H9 (cell line): ENCODE measurements at regions not wholly inside any gene's neighbourhood (a gene's known extent, or its start where the extent isn't known, plus 50 kb on each side); places are given as distances from the start of the nearest gene placed in this dataset.
"Not testable (repeated sequence)": the region's sequence is repeated elsewhere in the genome, so short reads cannot be mapped to it uniquely, and the experiment has no call there.

Experiments used
- DNase-seq: peaks from one replicate; pipeline ENCODE4 v3.0.0-alpha.2; 2017
- H2AFZ ChIP-seq: one replicate; pipeline ENCODE4 v1.6.1; 2013; ENCODE audit warnings: mild to moderate bottlenecking, low read length, control low read depth, moderate library complexity
- H2AK5ac ChIP-seq: 2 replicates; pipeline ENCODE4 v1.6.1; 2013; ENCODE audit warnings: low read length, control low read depth, mixed read lengths; ENCODE audit not compliant: insufficient read length
- H2BK120ac ChIP-seq: one replicate; pipeline ENCODE4 v1.6.1; 2013; ENCODE audit warnings: low read depth, mild to moderate bottlenecking, low read length, control low read depth, inconsistent platforms; ENCODE audit not compliant: poor library complexity, severe bottlenecking
- H2BK12ac ChIP-seq: 2 replicates; pipeline ENCODE4 v1.6.1; 2013; ENCODE audit warnings: low read length, control low read depth, mixed read lengths, low read depth; ENCODE audit not compliant: insufficient read length
- H2BK15ac ChIP-seq: 2 replicates; pipeline ENCODE4 v1.6.1; 2013; ENCODE audit warnings: low read depth, low read length, control low read depth
- H2BK20ac ChIP-seq: one replicate; pipeline ENCODE4 v1.6.1; 2013; ENCODE audit warnings: low read depth, mild to moderate bottlenecking, low read length, control low read depth, inconsistent platforms; ENCODE audit not compliant: poor library complexity, severe bottlenecking
- H2BK5ac ChIP-seq: 2 replicates; pipeline ENCODE4 v1.6.1; 2013; ENCODE audit warnings: low read length, control low read depth, mixed read lengths; ENCODE audit not compliant: insufficient read length
- H3K14ac ChIP-seq: 2 replicates; pipeline ENCODE4 v1.6.1; 2013; ENCODE audit warnings: low read length, control low read depth; ENCODE audit not compliant: insufficient read depth
- H3K18ac ChIP-seq: 2 replicates; pipeline ENCODE4 v1.6.1; 2013; ENCODE audit warnings: low read depth, mild to moderate bottlenecking, mixed read lengths, low read length, control low read depth; ENCODE audit not compliant: insufficient read length
- H3K23ac ChIP-seq: 2 replicates; pipeline ENCODE4 v1.6.1; 2013; ENCODE audit warnings: low read length, control low read depth, mixed read lengths, low read depth; ENCODE audit not compliant: insufficient read length
- H3K23me2 ChIP-seq: 2 replicates; pipeline ENCODE4 v1.6.1; 2013; ENCODE audit warnings: low read depth, mild to moderate bottlenecking, mixed read lengths, low read length, control low read depth; ENCODE audit not compliant: insufficient read length, poor library complexity, severe bottlenecking
- H3K27ac ChIP-seq: 2 replicates; pipeline ENCODE4 v1.5.1; 2013; ENCODE audit warnings: low read length, control low read depth, mixed read lengths, low read depth; ENCODE audit not compliant: insufficient read length
- H3K27me3 ChIP-seq: 2 replicates; pipeline ENCODE4 v1.6.1; 2013; ENCODE audit warnings: low read length, control low read depth, inconsistent platforms; ENCODE audit not compliant: insufficient read depth
- H3K4ac ChIP-seq: 2 replicates; pipeline ENCODE4 v1.6.1; 2013; ENCODE audit warnings: low read depth, mild to moderate bottlenecking, control low read depth, inconsistent platforms, low read length, moderate library complexity
- H3K4me1 ChIP-seq: 2 replicates; pipeline ENCODE4 v1.6.1; 2013; ENCODE audit warnings: low read length, control low read depth, inconsistent platforms; ENCODE audit not compliant: insufficient read depth
- H3K4me2 ChIP-seq: 2 replicates; pipeline ENCODE4 v1.6.1; 2013; ENCODE audit warnings: low read length, control low read depth, mixed read lengths; ENCODE audit not compliant: insufficient read length, insufficient read depth
- H3K56ac ChIP-seq: 2 replicates; pipeline ENCODE4 v1.6.1; 2013; ENCODE audit warnings: low read depth, mild to moderate bottlenecking, mixed read lengths, low read length, control low read depth; ENCODE audit not compliant: insufficient read length
- H3K79me1 ChIP-seq: 2 replicates; pipeline ENCODE4 v1.6.1; 2013; ENCODE audit warnings: low read depth, mild to moderate bottlenecking, moderate library complexity, low read length, control low read depth, inconsistent platforms; ENCODE audit not compliant: insufficient read depth, poor library complexity, severe bottlenecking
- H3K79me2 ChIP-seq: 2 replicates; pipeline ENCODE4 v1.6.1; 2013; ENCODE audit warnings: low read length, control low read depth, inconsistent platforms; ENCODE audit not compliant: insufficient read depth
- H3K9ac ChIP-seq: 2 replicates; pipeline ENCODE4 v1.6.1; 2013; ENCODE audit warnings: low read length, control low read depth, mixed read lengths; ENCODE audit not compliant: insufficient read length; ENCODE audit errors: extremely low read depth
- H3K9me3 ChIP-seq: one replicate; pipeline ENCODE4 v1.6.1; 2013; ENCODE audit warnings: low read depth, low read length, inconsistent platforms; ENCODE audit not compliant: control insufficient read depth
- H3T11ph ChIP-seq: one replicate; pipeline ENCODE4 v1.6.1; 2013; ENCODE audit warnings: mild to moderate bottlenecking, low read length, control low read depth, inconsistent platforms
- H4K20me1 ChIP-seq: one replicate; pipeline ENCODE4 v1.6.1; 2013; ENCODE audit not compliant: control insufficient read depth, insufficient read length, insufficient read depth
- H4K5ac ChIP-seq: 2 replicates; pipeline ENCODE4 v1.6.1; 2013; ENCODE audit warnings: low read depth, mild to moderate bottlenecking, mixed read lengths, low read length, control low read depth; ENCODE audit not compliant: insufficient read length
- H4K8ac ChIP-seq: replicated peaks from 2 replicates; pipeline ENCODE4 v1.6.1; 2013; ENCODE audit warnings: low read length, control low read depth, mixed read lengths, low read depth; ENCODE audit not compliant: insufficient read length
- H4K91ac ChIP-seq: 2 replicates; pipeline ENCODE4 v1.6.1; 2013; ENCODE audit warnings: low read depth, mild to moderate bottlenecking, moderate library complexity, mixed read lengths, low read length, control low read depth; ENCODE audit not compliant: insufficient read length
- H3K27ac Mint-ChIP-seq, 3 experiments: 2 replicates in 2 of 3; 3 replicates in 1 of 3; pipeline ENCODE4 v1.8.0; 2020 to 2021; ENCODE audit warnings: mixed read lengths in 3 of 3, mild to moderate bottlenecking in 1 of 3, moderate library complexity in 1 of 3
- H3K27me3 Mint-ChIP-seq: 2 replicates; pipeline ENCODE4 v1.8.0; 2021; ENCODE audit warnings: low read depth, mild to moderate bottlenecking, moderate library complexity, mixed read lengths
- H3K36me3 Mint-ChIP-seq, 3 experiments: 2 replicates in 2 of 3; 3 replicates in 1 of 3; pipeline ENCODE4 v1.8.0; 2020 to 2021; ENCODE audit warnings: low read depth in 3 of 3, mixed read lengths in 3 of 3; ENCODE audit not compliant: insufficient read depth in 1 of 3
- H3K4me1 Mint-ChIP-seq, 2 experiments: 2 replicates each; pipeline ENCODE4 v1.8.0; 2020; ENCODE audit warnings: mixed read lengths in 2 of 2
- H3K4me3 Mint-ChIP-seq, 2 experiments: 2 replicates in 1 of 2; 3 replicates in 1 of 2; pipeline ENCODE4 v1.8.0; 2020 to 2021; ENCODE audit warnings: mild to moderate bottlenecking in 2 of 2, mixed read lengths in 2 of 2, moderate library complexity in 1 of 2
- H3K9me3 Mint-ChIP-seq, 2 experiments: 2 replicates in 1 of 2; 3 replicates in 1 of 2; pipeline ENCODE4 v1.8.0; 2020; ENCODE audit warnings: mild to moderate bottlenecking in 2 of 2, mixed read lengths in 2 of 2, moderate library complexity in 1 of 2
- WGBS: extraction: QIAGEN DNeasy Blood & Tissue Kit; methylation state at CpG from one replicate; pipeline ENCODE4 v1.1.7; 2013; ENCODE audit warnings: missing lambda C conversion rate, low lambda C conversion rate, mixed read lengths; ENCODE audit not compliant: insufficient read length; ENCODE audit errors: extremely low coverage; 5-methylcytosine and 5-hydroxymethylcytosine counted together

GRCh38 chr7:65656494-65657188 is 216.2 kb upstream of the VKORC1L1 start:
- not testable (repeated sequence) for H3K23me2 ChIP-seq, H2BK120ac ChIP-seq, DNase-seq

GRCh38 chr7:65683362-65683761 is 189.5 kb upstream of the VKORC1L1 start:
- WGBS = no CpG with 5 or more reads among the region's 6 CpGs
- H3K4ac ChIP-seq, H3K79me2 ChIP-seq, H2BK120ac ChIP-seq, H2AFZ ChIP-seq, H3K14ac ChIP-seq, H3K18ac ChIP-seq, H3K27ac Mint-ChIP-seq, H3K4me1 ChIP-seq, H3K9me3 Mint-ChIP-seq, H4K20me1 ChIP-seq, H3K36me3 Mint-ChIP-seq, H3K23me2 ChIP-seq, DNase-seq, H3K4me1 Mint-ChIP-seq, H3K27me3 Mint-ChIP-seq, H3K9me3 ChIP-seq, H2BK12ac ChIP-seq, H3K4me2 ChIP-seq, H3K4me3 Mint-ChIP-seq, H3T11ph ChIP-seq, H3K9ac ChIP-seq, H2BK15ac ChIP-seq, H2AK5ac ChIP-seq, H3K56ac ChIP-seq, H3K27ac ChIP-seq, H2BK20ac ChIP-seq, H4K5ac ChIP-seq, H4K91ac ChIP-seq, H3K27me3 ChIP-seq, H2BK5ac ChIP-seq, H3K23ac ChIP-seq, H3K79me1 ChIP-seq, H4K8ac ChIP-seq: not testable (repeated sequence)

More at GRCh38 chr7:65656494-65657188, 216.2 kb upstream of the VKORC1L1 start:
- H3K27me3 ChIP-seq, H2BK15ac ChIP-seq, H3K56ac ChIP-seq, H3K27ac Mint-ChIP-seq, H2AK5ac ChIP-seq, H3K79me2 ChIP-seq, H3K4me2 ChIP-seq, H4K91ac ChIP-seq, H3K4me3 Mint-ChIP-seq, H3K4ac ChIP-seq, H3K36me3 Mint-ChIP-seq, H2BK20ac ChIP-seq, H4K20me1 ChIP-seq, H3K14ac ChIP-seq, H3K4me1 ChIP-seq, H3K4me1 Mint-ChIP-seq, H2BK5ac ChIP-seq, H3K18ac ChIP-seq, H2BK12ac ChIP-seq, H3K27me3 Mint-ChIP-seq, H3K27ac ChIP-seq, H4K8ac ChIP-seq, H3K9me3 ChIP-seq, H2AFZ ChIP-seq, H4K5ac ChIP-seq, H3K23ac ChIP-seq, H3K79me1 ChIP-seq, H3K9ac ChIP-seq, H3K9me3 Mint-ChIP-seq, H3T11ph ChIP-seq: not testable (repeated sequence)
- WGBS = no CpG with 5 or more reads among the region's 5 CpGs
